GM19438 (cell line): ENCODE measurements at regions not wholly inside any gene's neighbourhood (a gene's known extent, or its start where the extent isn't known, plus 50 kb on each side); places are given as distances from the start of the nearest gene placed in this dataset.

Experiments
- ATAC-seq: cut with Tn5 transposase; IDR thresholded peaks from one replicate; pipeline ENCODE4 v1.9.1; 2021; ENCODE audit warnings: low read depth; ENCODE audit not compliant: unreplicated experiment

GRCh38 chr12:92556637-92557421 lies 146.0 kb upstream of the PLEKHG7 start:
- no peak for ATAC-seq

- no peak for ATAC-seq
Observed at GRCh38 chr12:92556141-92556540, 146.6 kb upstream of the PLEKHG7 start.

DNA sequence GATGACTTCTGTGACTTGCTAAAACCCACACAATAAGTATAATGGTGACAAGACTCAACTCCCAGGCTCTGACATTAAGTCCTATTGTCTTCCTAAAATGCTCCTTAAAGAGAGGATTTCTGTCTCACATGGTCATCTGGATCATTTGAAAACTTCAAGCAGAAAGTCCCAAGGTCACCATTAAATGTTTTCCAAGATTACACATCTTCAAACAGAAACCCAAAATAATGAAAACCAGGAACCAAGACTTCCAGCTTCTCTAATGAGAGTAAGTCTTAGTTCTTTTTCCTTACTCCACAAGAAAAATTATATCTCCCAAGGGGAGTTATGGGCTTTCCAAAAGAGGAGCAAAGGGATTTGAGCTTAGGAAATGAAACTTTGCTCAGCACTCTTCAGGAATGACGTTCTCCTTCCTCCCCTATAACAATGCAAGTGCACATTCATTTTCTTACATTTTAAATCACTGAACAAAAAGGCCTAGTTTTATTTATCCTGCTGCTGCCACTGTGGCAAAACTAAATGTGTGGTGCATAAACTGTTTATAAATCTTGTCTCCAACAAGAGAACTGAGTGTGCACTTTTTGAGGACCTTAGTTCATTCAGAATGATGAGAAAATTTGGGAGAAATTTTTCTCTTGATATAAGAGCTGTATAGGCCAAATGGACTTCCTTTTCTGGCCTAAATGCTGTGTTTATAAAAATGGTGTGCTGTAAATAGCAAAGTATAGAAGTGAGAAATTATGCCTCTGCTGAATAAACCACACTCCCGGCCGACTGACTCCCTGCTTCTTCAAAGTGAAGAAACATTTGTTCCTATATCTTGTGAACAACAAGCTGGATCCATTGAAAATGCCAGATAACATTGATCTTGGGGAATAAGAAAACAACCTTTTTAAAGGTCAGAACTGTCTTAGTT lies 148.4 kb upstream of the PLEKHG7 start:
- no peak for ATAC-seq

GRCh38 chr12:92553389-92553788 lies 149.4 kb upstream of the PLEKHG7 start:
- no peak for ATAC-seq

- ATAC-seq = no peak
Observed at GRCh38 chr12:92552412-92553108, 150.2 kb upstream of the PLEKHG7 start.

DNA sequence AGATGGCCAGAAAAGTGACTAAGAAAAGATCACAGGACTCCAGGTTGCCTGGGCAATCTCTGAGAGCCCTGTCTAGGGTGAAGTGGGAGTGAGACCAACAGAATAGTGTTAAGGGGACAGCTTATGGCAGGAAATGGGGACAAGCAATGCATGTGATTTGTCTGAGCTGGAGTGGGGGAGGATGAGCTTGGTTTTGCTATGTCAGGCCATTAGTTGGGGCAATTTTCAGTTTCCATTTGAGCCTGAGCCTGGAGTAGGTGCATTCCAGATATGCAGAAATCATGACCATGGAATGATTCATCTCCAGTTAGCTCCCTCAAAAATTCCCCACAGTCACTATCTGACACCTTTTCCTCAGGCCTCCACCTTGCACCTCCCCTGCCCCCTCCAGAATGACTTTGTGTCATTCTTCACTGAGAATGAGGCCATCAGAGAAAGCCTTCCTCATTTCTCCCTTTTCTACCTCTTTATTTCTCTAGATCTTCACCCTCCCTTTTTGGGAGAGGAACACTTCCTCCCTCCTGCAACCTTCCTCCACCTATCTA lies 150.9 kb upstream of the PLEKHG7 start:
- peak; percentile 68 for ATAC-seq

DNA sequence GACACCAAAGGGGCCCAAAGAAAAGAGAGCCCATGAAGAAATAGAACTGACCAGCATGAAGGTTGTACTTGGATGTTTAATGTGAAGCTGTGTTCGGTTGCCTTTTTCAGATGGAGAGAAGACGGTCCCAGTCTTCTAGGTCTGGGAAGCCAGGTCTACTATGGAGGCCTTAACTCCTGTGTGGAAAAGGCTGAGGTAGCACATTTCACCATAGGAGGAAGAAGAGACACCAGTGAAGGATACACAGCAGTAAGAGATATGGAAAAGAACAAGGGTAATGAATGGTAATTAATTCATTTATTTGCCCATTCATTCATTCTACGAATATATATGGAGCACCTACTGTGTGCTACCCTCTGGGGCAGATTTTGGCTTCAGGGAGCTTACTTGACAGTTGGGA lies 151.6 kb upstream of the PLEKHG7 start:
- no peak for ATAC-seq

GRCh38 chr12:92550661-92551060 lies 152.1 kb upstream of the PLEKHG7 start:
- no peak for ATAC-seq

- ATAC-seq = no peak
Observed at GRCh38 chr12:92550254-92550653, 152.5 kb upstream of the PLEKHG7 start.

- no peak for ATAC-seq
Observed at GRCh38 chr12:92549516-92549915, 153.3 kb upstream of the PLEKHG7 start.

GRCh38 chr12:92547906-92548305 lies 154.9 kb upstream of the PLEKHG7 start:
- no peak for ATAC-seq

DNA sequence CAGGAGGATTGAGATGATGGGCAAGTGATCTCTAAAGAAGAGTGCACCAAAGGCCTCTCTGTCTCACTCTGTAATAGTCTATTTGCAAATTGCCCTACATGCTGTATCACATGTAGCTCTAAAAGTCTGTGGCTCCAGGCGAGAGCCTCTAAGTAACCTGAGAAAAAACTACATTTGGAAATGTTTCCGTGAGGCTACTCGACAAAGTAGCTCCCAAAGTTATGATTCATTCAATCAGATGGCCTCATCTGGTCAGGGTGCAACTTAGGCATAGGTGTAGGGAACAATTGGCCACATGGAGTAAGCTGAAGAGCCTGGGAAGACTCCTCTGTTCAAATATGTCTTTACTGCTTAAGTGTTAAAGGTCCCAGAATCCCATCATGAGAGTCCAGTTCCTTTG lies 155.4 kb upstream of the PLEKHG7 start:
- ATAC-seq = peak; percentile 3

DNA sequence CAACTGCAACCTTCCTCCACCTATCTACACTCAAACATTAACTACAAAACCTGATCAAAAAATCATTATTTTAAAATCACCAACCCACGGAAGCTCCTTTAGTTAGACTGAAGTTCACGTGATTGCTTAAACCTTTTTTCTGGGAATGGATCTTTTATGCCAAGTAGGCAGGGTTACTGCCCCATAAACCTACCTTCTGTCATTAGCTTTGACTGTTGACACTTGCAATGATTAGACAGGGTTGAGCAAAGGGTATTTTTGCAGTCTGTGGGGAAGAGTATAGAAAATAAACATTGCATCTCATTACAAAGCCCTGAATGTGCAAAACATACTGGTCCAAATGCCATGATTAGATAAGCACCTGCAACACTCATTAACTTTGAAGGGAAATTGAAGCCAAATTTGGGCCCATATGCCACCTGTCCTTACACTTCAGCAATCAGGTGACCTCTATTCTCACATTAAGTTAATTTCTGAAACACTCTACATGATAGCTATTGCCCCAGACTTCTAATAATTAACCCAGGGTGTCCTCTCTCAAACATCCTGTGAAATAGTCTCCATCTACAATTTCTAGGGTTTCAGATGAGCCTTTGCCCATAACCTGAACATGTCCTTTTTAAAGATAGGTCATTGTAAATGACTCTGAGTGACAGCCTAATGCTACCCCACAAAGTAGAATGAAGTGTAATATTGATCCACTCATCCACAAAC lies 156.0 kb upstream of the PLEKHG7 start:
- peak; percentile 80 for ATAC-seq

DNA sequence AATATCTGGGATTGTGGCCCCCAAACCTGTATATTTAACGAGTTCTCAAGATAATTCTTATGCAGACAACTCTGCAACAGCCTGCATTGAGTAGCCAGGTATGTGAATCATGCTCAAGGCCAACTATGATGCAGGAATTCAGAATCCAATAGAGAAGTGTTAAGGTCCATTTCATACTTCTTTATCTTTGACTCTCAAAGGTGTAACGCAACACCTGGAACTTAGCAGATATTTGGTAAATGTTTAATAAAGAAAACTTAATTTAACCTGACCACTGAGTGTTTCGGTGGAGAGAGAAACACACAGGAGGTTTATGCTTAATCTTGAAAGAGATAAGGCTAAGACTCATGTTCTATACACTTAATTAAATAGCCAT lies 156.5 kb upstream of the PLEKHG7 start:
- ATAC-seq = peak; percentile 35

GRCh38 chr12:92544322-92544721 lies 158.5 kb upstream of the PLEKHG7 start:
- ATAC-seq = no peak

DNA sequence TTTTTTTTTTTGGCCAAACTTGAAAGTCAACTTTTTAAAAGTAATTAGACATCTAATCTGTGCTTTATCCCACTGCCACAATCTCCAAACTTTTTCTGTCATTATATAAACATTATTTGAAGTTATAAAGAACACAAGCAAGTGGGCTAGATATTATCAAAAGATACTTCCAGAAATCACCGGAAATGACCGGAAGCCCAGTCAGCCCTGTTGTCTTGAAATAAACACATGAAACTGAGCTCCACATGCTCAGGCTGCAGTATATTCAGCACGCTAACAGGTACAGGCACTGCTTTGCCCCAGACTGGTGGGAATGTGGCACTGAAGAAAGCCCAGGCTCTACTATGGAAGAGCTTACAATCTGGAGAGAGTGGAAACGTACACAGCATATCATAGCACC lies 158.9 kb upstream of the PLEKHG7 start:
- ATAC-seq = no peak

DNA sequence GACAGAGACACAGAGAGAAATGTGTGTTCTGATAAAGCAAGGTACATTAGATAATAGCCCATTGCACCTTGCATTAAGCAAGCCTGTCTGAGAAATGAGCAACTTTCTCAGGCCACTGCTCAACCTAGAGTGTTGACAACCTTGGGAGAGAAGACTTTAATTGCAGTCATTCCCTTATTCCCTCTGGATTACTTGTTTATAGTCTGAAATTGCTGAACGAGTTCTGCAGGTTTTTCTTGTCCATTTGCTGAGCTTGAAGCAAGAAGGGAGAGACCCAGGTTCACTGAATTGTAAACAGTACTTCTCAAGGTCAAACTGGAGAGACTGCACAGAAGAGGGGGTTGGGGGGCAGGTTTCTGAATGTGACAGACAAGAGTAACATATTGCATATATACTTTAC lies 159.4 kb upstream of the PLEKHG7 start:
- no peak for ATAC-seq

DNA sequence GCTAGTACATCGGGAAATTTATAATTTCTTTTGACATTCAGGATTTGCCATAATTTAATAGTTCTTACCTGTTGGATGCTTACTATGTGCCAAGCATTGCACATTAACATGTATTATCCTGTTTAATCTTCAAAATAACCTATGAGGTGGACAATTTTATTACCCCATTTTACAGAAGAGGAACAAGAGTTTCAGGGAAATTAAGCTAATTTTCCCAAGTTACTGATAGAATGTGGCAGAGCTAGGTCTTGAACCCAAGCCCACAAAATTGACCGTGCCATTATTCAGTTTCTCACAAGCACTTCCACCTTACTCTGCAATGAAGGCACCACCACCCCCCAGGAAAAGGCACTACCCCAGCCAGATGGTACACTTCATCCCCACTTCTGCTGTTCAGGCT lies 161.1 kb upstream of the PLEKHG7 start:
- ATAC-seq = no peak

DNA sequence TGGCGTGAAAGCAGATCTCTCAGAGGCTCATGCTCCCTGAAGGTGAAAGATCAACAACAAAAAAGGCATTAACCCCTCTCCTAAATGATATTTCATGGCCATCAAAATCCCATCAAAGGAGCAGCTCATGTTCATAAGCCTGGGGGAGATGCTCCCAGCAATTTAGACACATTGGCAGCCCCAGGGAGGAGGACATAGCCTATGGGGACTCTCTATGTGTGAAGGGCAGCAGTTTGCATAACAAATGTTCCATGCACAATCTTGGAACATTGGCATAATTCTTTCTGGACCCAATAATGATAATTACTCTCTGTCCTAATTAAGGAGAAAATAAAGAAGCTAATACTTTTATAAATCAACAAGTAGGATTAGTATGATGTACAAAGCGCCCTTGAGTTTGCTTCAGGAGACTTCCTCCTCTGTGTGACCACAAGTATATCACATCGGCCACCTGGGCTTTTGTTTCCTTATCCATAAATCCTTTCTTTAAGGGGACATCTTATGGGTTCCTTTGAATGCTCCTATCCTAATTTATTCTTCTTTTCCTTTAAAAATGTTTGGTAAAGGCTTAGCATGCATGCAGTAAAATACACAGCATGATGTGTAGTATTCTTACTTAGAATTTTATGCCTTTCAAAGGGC lies 161.9 kb upstream of the PLEKHG7 start:
- ATAC-seq = no peak
